Body of pancreas (tissue), 4 donors: ENCODE measurements at regions not wholly inside any gene's neighbourhood (a gene's known extent, or its start where the extent isn't known, plus 50 kb on each side); places are given as distances from the start of the nearest gene placed in this dataset.
"Not testable (repeated sequence)": the region's sequence is repeated elsewhere in the genome, so short reads cannot be mapped to it uniquely, and the experiment has no call there.

Experiments used
- ATAC-seq: fragments of 150-250 bp; one replicate; pipeline ENCODE4 v1.9.1; 2016
- DNase-seq, 4 donors: peaks; one replicate each; pipeline ENCODE4 v3.0.0-alpha.2; 2019
- H3K27ac ChIP-seq, 4 donors: fragments of 200-600 bp; sonication (generic); 1 replicate in 3 of 4; 2 replicates in 1 of 4; pipeline versions ENCODE4 v1.5.1 to v1.6.1; 2016 to 2019; ENCODE audit warnings: mild to moderate bottlenecking in 1 of 4, mixed read lengths in 1 of 4, moderate library complexity in 1 of 4
- H3K27me3 ChIP-seq, 2 donors: fragments of 200-600 bp; sonication (generic); one replicate each; pipeline ENCODE4 v1.6.0; 2016; ENCODE audit warnings: mild to moderate bottlenecking in 1 of 2
- H3K36me3 ChIP-seq, 2 donors: fragments of 200-600 bp; sonication (generic); replicated peaks in 1 of 2; 2 replicates each; pipeline ENCODE4 v1.5.1; 2016; ENCODE audit warnings: low read depth in 2 of 2; ENCODE audit not compliant: insufficient read depth in 1 of 2
- H3K4me1 ChIP-seq: fragments of 200-600 bp; sonication (generic); one replicate; pipeline ENCODE4 v1.6.0; 2016
- H3K4me3 ChIP-seq, 2 donors: fragments of 200-600 bp; sonication (generic); 1 replicate in 1 of 2; 2 replicates in 1 of 2; pipeline ENCODE4 v1.5.1; 2016 to 2019
- H3K9me3 ChIP-seq, 3 donors: fragments of 200-600 bp; sonication (generic); 1 replicate in 2 of 3; 2 replicates in 1 of 3; pipeline ENCODE4 v1.5.1; 2016
- CTCF ChIP-seq, 7 experiments: fragments of 450-650 bp in 4 of 7; fragments of 200-600 bp in 3 of 7; sonication (generic) in 3 of 7; IDR thresholded peaks; one replicate each; pipeline ENCODE4 v1.5.1; 2016 to 2019; ENCODE audit warnings: antibody characterized with exemption in 7 of 7
- POLR2A ChIP-seq, 3 donors: fragments of 450-650 bp; IDR thresholded peaks; one replicate each; pipeline ENCODE4 v1.6.1; 2016; ENCODE audit warnings: antibody characterized with exemption in 3 of 3, mild to moderate bottlenecking in 2 of 3
- WGBS, 2 donors: methylation state at CpG; one replicate each; pipeline ENCODE4 v1.1.5; 2017; 5-methylcytosine and 5-hydroxymethylcytosine counted together
- intact Hi-C: fragments of 100-400 bp; cut with DNase I; formaldehyde crosslinking; loops from one replicate; pipeline ENCODE4 v1.15.1; 2023

- no peaks in the 10 kb centered on the region for H3K4me1 ChIP-seq
- ATAC-seq = no peak
- DNase-seq = peak; percentile 20 to 54 (median 28)
- TF ChIP-seq POLR2A (IDR thresholded peaks at IDR 0.05) (no peak), CTCF (IDR thresholded peaks at IDR 0.05) (peak; percentile 39 to 57 (median 47))
- no peak overlapping the region for H3K27ac ChIP-seq
- no peak overlapping the region for H3K4me3 ChIP-seq
- no peaks in the 10 kb centered on the region for H3K9me3 ChIP-seq
- no peaks in the 10 kb centered on the region for H3K27me3 ChIP-seq
- 3 to 4% methylated on average over 5 to 12 of the region's 12 CpGs for WGBS, 2 donors
- H3K36me3 ChIP-seq = no peaks in the 10 kb centered on the region
- intact Hi-C loops = no loop called here
These were observed 433.6 kb downstream of the ACTR3B start for GRCh38 chr7:153193144-153193595.

GRCh38 chr7:153217032-153217431 is 457.5 kb downstream of the ACTR3B start:
- ATAC-seq (no peak), DNase-seq (no peak)
- 83 to 93% methylated on average over 8 of the region's 8 CpGs for whole genome bisulfite sequencing, 2 donors
- no peak overlapping the region for H3K4me3 ChIP-seq
- no peaks in the 10 kb centered on the region for H3K36me3 ChIP-seq
- H3K4me1 ChIP-seq = no peaks in the 10 kb centered on the region
- intact Hi-C loops = no loop called here
- no peak overlapping the region for H3K27ac ChIP-seq
- H3K27me3 ChIP-seq = no peaks in the 10 kb centered on the region
- TF ChIP-seq POLR2A (IDR thresholded peaks at IDR 0.05) (no peak), CTCF (IDR thresholded peaks at IDR 0.05) (no peak)
- no peaks in the 10 kb centered on the region for H3K9me3 ChIP-seq

GRCh38 chr7:153224890-153225289 is 465.3 kb downstream of the ACTR3B start:
- ATAC-seq (no peak), DNase-seq (no peak)
- Histone ChIP-seq H3K9me3 (peaks cover 0 to 12% (median 0%) of the 10 kb centered on the region in 3 donors), H3K27me3 (no peaks in the 10 kb centered on the region), H3K27ac (no peak overlapping the region), H3K4me1 (no peaks in the 10 kb centered on the region), H3K4me3 (no peak overlapping the region), H3K36me3 (no peaks in the 10 kb centered on the region)
- 44 to 70% methylated on average over 1 of the region's 1 CpG for WGBS, 2 donors
- intact Hi-C loops = no loop called here
- TF ChIP-seq CTCF (IDR thresholded peaks at IDR 0.05) = no peak
- no peak for TF ChIP-seq POLR2A (IDR thresholded peaks at IDR 0.05)

- H3K4me1 ChIP-seq, H3K9me3 ChIP-seq, intact Hi-C loops, DNase-seq, H3K4me3 ChIP-seq, H3K27ac ChIP-seq, H3K27me3 ChIP-seq, H3K36me3 ChIP-seq, ATAC-seq: not testable (repeated sequence)
- WGBS, 2 donors = 68 to 77% methylated on average over 7 of the region's 7 CpGs
These were observed 485.6 kb downstream of the ACTR3B start for GRCh38 chr7:153245136-153245535.

- H3K9me3 ChIP-seq = no peaks in the 10 kb centered on the region
- no peak for TF ChIP-seq POLR2A (IDR thresholded peaks at IDR 0.05)
- no peak for TF ChIP-seq CTCF (IDR thresholded peaks at IDR 0.05)
- ATAC-seq (no peak), DNase-seq (no peak)
- H3K4me3 ChIP-seq = no peak overlapping the region
- no peaks in the 10 kb centered on the region for H3K4me1 ChIP-seq
- intact Hi-C loops = no loop called here
- H3K36me3 ChIP-seq = no peaks in the 10 kb centered on the region
- 40 to 93% methylated on average over 1 of the region's 1 CpG for WGBS, 2 donors
- H3K27ac ChIP-seq = no peak overlapping the region
- no peaks in the 10 kb centered on the region for H3K27me3 ChIP-seq
These were observed 486.3 kb downstream of the ACTR3B start for GRCh38 chr7:153245809-153246208.
